H1 (cell line): ENCODE measurements at regions not wholly inside any gene's neighbourhood (a gene's known extent, or its start where the extent isn't known, plus 50 kb on each side); places are given as distances from the start of the nearest gene placed in this dataset.

Experiments used
- MAFK ChIP-seq: IDR thresholded peaks from 2 replicates; pipeline ENCODE4 v1.6.1; 2012; ENCODE audit warnings: low read depth, mild to moderate bottlenecking, improper control_type of control experiment, low read length

- TF ChIP-seq MAFK = no peak
Measured at GRCh38 chr20:21017528-21018085, 88.6 kb downstream of the LINC00237 start (continued).
